ENCODE measurements at regions not wholly inside any gene's neighbourhood (a gene's known extent, or its start where the extent isn't known, plus 50 kb on each side); places are given as distances from the start of the nearest gene placed in this dataset.
A peak's percentile ranks its signal among the peaks of the same experiment; 100 is the strongest.
"Not testable (repeated sequence)": the region's sequence is repeated elsewhere in the genome, so short reads cannot be mapped to it uniquely, and the experiment has no call there.

DNA sequence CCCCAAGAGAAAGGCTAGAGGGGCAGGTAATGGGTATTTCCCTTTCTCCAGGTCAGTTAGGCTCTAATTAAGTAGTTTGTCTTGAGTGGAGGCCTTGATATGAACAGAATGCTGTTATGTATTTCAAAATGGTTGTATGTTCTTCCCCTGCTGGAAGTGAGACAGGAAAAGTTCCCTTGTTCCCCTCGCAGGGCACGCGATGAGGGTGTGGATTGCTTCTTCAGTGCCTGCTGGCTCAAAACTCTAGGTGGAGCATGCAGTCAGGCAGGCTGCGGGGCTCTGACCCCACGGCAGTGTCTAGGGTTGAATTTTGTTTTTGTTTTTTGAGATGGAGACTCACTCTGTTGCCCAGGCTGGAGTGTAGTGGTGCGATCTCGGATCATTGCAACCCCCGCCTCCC lies 110.4 kb upstream of the XIST start:
- TF ChIP-seq, protein P1, sequence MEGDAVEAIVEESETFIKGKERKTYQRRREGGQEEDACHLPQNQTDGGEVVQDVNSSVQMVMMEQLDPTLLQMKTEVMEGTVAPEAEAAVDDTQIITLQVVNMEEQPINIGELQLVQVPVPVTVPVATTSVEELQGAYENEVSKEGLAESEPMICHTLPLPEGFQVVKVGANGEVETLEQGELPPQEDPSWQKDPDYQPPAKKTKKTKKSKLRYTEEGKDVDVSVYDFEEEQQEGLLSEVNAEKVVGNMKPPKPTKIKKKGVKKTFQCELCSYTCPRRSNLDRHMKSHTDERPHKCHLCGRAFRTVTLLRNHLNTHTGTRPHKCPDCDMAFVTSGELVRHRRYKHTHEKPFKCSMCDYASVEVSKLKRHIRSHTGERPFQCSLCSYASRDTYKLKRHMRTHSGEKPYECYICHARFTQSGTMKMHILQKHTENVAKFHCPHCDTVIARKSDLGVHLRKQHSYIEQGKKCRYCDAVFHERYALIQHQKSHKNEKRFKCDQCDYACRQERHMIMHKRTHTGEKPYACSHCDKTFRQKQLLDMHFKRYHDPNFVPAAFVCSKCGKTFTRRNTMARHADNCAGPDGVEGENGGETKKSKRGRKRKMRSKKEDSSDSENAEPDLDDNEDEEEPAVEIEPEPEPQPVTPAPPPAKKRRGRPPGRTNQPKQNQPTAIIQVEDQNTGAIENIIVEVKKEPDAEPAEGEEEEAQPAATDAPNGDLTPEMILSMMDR (IDR thresholded peaks at IDR 0.05; ENCODE audit: insufficient read depth, low read length, poor library complexity, severe bottlenecking), result no peak
- no peak overlapping the region for H3K4me3 ChIP-seq (replicated peaks; ENCODE audit: low read depth, low read length)
- peaks cover 5% of the 10 kb centered on the region for H3K36me3 ChIP-seq (ENCODE audit: control insufficient read depth, insufficient read depth, low read length)
- DNase-seq (ENCODE audit: extremely low read depth, insufficient read length), result no peak
- no peaks in the 10 kb centered on the region for H3K27me3 ChIP-seq (replicated peaks; ENCODE audit: control insufficient read depth, insufficient read depth, low read length)

DNA sequence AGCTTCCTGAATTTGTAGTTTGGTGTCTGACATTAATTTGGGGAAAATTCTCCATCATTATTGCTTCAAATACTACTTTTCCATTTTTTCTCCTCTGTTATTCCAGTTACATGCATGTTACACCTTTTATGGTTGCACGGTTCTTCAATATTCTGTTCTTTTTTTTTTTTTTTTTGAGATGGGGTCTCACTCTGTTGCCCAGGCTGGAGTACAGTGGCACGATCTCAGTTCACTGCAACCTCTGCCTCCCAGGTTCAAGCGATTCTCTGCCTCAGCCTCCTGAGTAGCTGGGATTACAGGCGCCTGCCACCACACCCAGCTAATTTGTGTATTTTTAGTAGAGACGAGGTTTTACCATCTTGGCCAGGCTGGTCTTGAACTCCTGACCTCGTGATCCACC lies 109.4 kb upstream of the XIST start:
- H3K36me3 ChIP-seq (ENCODE audit: control insufficient read depth, insufficient read depth, low read length); DNase-seq (ENCODE audit: extremely low read depth, insufficient read length); H3K27me3 ChIP-seq (replicated peaks; ENCODE audit: control insufficient read depth, insufficient read depth, low read length); H3K4me3 ChIP-seq (replicated peaks; ENCODE audit: low read depth, low read length): not testable (repeated sequence)

DNA sequence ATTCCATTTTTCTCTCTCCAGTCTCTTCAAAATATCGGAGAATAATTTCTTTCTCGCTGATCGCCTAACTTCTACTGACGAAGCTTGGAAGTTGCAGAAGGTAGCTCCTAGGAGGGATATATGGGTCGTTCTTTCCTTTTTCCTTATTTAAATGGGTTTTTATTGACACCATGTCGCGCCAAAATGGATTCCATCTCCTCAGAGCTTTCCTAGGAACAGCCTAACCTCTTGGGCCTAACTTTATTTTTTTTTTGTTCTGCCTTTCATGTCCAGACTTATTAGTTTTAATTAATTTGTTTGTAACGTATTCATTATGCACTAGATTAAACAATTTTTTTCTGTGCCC lies 92.0 kb upstream of the XIST start:
- no peak for DNase-seq (ENCODE audit: extremely low read depth, insufficient read length)

DNA sequence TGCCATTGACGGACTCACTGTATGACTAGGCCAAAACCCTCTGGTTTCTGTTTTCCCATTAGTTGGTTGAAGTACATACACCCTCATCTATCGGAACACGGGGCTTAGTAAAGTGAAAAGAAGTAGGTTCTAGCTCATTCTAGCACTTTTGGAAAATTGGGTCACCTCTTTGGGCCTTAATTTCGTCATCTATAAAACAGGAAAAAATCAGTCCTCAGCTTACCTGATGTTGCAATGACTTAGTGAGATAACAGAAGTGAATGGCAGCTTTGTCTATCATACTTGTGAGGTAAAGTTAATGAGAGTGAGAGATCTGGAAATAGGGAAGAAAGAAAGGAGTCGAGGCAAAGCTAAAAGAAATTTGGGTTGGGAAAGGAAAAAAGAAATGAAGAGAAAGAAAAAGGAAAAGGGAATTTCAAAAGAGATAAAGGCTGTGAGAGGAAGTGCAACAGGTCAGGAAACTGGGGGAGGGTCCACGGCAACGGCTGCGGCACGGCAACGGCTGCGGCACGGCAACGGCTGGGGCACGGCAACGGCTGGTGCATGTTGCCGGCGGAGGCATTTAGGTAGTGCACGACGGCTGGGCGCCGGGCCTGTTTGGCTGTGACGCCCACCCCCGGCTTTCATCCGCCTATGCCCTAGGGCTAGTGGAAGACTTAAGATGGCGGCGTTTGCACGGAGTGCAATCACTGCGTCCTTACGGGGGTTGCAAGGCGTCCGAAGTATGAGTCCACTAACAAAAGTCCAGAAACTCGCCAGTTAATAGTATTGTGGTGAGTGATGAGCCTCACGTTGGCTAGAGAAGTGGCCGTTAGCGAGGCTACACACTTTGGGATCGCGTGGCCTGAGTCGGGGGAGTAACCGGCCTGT lies 91.4 kb upstream of the XIST start:
- no peaks in the 10 kb centered on the region; the same call in 1 of the 2 replicates for H3K36me3 ChIP-seq (ENCODE audit: control insufficient read depth, insufficient read depth, low read length)
- peak; percentile 92 for DNase-seq (ENCODE audit: extremely low read depth, insufficient read length)
- peak overlapping the region; percentile 99 for H3K4me3 ChIP-seq (replicated peaks; ENCODE audit: low read depth, low read length)
- TF ChIP-seq, protein P1 (IDR thresholded peaks at IDR 0.05; ENCODE audit: insufficient read depth, low read length, poor library complexity, severe bottlenecking), result no peak
- no peaks in the 10 kb centered on the region for H3K27me3 ChIP-seq (replicated peaks; ENCODE audit: control insufficient read depth, insufficient read depth, low read length)

More for the DNA sequence above, 92.0 kb upstream of the XIST start:
- no peaks in the 10 kb centered on the region for H3K27me3 ChIP-seq (replicated peaks; ENCODE audit: control insufficient read depth, insufficient read depth, low read length)
- TF ChIP-seq, protein P1 (IDR thresholded peaks at IDR 0.05; ENCODE audit: insufficient read depth, low read length, poor library complexity, severe bottlenecking), result no peak
- H3K36me3 ChIP-seq (ENCODE audit: control insufficient read depth, insufficient read depth, low read length), result peaks cover 2% of the 10 kb centered on the region; the same call in 1 of the 2 replicates
- H3K4me3 ChIP-seq (replicated peaks; ENCODE audit: low read depth, low read length), result peak overlapping the region; percentile 99

DNA sequence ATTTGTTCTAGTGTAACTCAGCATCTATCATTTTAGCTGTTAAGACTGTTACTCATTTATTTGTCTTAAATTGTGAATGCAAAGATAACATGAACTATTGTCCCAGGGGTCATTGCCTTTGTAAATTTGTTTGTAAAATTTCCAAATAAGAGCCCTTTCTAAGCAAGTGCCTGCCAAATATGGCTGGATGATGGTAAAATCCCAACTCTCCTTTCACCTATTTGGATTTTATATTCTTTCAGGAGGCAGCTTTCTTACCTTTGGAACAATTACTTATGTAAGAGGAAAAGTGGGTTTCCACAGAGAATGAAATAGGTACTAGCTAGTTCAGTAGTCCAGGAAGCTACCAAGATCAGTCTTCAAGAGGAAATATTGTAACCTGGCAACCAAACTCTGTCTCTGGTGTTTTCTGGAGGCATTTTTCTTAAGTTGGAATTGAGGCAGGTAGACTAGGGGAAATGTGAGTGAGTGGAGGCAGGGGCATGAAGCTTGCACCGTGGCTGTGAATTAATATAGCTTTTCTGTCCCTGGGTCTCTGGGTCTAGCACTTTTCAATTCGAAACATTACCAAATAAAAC lies 88.5 kb upstream of the XIST start:
- TF ChIP-seq, protein P1 (IDR thresholded peaks at IDR 0.05; ENCODE audit: insufficient read depth, low read length, poor library complexity, severe bottlenecking), result no peak
- no peaks in the 10 kb centered on the region for H3K27me3 ChIP-seq (replicated peaks; ENCODE audit: control insufficient read depth, insufficient read depth, low read length)
- no peak for DNase-seq (ENCODE audit: extremely low read depth, insufficient read length)
- no peaks in the 10 kb centered on the region for H3K36me3 ChIP-seq (ENCODE audit: control insufficient read depth, insufficient read depth, low read length)
- no peak overlapping the region for H3K4me3 ChIP-seq (replicated peaks; ENCODE audit: low read depth, low read length)

DNA sequence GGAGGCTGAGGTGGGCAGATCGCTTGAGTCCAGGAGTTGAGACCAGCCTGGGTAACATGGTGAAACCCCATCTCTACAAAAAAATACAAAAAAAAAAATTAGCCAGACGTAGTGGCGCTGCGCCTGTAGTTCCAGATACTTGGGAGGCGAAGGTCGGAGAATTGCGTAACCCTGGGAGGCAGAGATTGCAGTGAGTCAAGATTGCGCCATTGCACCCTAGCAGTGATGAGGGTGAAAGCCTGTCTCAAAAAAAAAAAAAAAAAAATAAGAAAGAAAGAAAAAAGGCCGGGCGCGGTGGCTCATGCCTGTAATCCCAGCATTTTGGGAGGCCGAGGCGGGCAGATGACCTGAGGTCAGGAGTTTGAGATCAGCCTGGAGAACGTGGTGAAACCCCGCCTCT lies 85.3 kb upstream of the XIST start:
- not testable (repeated sequence) for DNase-seq (ENCODE audit: extremely low read depth, insufficient read length); H3K36me3 ChIP-seq (ENCODE audit: control insufficient read depth, insufficient read depth, low read length); H3K27me3 ChIP-seq (replicated peaks; ENCODE audit: control insufficient read depth, insufficient read depth, low read length); H3K4me3 ChIP-seq (replicated peaks; ENCODE audit: low read depth, low read length)
